Stimulated activated CD8-positive, alpha-beta memory T cell treated with anti-CD3 and anti-CD28 coated beads, Interleukin-15, amount 100 ng/mL, for 1 hour (primary cell): ENCODE measurements at regions not wholly inside any gene's neighbourhood (a gene's known extent, or its start where the extent isn't known, plus 50 kb on each side); places are given as distances from the start of the nearest gene placed in this dataset.

ENCODE experiments used
- DNase-seq: peaks from one replicate; pipeline ENCODE4 v3.0.0-alpha.2; 2020; ENCODE audit warnings: low read depth

DNA sequence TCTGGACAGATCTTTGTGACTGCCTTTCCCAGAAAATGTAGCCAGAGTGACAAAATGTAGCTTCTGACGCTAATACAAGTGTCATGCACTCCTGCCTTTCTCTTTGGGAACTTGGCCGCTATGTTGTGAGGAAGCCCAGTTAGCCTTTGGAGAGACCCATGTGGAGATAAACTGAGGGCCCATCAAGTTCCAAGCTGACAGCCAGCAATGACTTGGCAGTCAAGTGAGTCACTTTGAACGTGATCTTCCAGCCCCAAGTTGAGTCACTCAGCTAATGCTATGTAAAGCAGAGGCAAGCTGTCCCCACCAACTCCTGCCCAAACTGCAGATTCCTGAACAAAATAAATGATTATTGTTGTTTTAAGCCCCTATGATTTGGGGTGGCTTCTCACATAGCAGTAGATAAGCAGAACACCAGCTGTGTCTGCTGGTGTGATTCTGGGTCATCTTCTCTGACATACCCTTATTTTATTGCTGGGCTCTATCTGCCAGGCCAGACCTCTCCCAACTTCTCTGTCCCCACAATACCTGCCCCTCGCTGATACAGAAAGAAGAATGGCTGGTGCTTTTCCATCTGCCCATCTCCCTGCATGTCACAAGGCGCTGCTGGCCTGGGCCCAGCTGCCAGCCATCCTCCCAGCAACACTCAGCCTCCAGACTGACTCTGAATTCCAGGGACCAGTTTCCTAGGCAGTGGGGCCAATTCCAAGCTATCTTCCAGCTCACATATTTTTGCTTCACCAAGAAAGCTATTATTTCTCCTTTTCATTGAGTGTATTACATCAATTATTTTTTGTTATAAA is 274.8 kb downstream of the LRFN2 start:
- no peak for DNase-seq

DNA sequence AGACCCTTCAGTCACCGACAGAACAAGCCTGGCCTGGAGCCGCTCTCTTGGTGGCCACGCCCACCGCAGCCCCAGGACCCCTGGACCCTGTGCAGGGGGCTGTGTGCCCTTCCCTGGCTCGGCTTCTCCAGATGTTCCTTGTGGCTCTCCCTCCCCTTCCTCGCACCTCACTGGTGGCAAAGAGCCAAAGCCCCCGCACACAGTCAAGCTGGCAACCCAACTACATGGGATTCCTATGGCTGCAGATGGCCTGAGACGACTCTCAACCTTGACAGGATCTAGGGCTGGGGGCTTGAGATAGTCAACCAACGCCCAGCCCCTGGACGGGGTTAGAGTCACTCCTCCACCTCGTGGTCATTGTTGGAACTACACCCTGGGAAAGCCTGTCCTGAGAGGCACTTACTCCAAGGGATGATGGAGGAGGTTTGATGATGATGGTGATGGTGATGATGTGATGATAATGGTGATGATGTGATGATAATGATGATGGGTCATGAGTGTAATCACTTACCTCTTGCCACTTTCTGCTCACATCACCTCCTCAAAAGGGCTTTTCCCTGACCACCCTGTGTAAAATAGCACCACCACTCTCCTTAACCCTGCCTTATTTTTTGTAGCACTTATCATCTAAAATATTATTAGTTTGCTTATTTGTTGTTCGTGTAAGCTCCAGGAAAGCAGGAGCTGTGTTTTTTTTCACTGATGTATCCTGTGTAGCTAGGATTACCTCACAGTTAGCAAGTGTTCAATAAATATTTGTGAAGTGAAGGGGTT is 278.4 kb downstream of the LRFN2 start:
- DNase-seq, result peak; percentile 15

DNA sequence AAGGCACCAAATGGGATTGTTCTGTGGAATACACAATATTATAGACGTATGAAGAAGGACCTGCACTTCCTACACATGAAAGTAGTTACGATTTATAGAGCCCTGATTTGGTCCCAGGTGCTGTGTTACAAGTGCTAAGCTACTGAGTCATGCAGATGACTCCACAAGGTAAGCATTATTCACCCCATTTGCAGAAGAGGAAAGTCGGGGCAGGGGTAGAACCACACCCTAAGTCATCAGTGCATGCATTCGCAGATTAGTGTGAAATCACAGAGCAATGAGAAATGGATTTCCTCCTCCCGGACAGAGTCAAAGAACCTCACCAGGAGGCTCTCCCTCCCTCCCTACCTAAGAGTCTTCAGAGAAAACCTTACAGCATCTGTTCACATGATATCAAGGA is 279.5 kb downstream of the LRFN2 start:
- no peak for DNase-seq

DNA sequence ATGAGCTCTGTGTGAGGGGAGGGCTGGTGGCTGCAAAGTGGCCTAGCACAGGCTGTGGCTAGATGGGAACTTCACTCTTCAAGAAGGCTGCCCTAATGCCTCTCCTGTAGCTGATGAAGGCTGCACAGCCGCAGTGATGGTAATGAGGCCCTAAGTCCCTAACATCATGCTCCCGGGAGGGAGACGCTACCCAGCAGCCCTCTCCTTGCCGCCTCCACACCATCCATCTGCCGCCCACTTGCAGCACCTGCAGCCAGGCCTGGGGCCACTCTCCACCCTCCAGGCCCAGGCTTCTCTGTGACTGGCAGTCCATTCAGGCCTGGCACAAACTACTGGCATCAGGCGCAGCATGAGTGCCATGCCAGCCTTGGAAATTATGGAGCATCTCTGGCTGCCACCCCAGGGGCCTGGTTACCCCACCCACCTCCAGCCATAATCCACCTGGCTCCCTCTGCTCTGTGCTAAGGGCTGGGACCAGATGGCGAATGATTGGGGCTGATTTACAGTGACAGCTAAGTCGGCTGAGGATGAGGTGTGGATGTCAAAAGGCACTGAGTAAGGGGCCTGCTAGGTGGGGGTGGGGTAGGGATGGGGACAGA is 284.2 kb downstream of the LRFN2 start:
- DNase-seq, result no peak

DNA sequence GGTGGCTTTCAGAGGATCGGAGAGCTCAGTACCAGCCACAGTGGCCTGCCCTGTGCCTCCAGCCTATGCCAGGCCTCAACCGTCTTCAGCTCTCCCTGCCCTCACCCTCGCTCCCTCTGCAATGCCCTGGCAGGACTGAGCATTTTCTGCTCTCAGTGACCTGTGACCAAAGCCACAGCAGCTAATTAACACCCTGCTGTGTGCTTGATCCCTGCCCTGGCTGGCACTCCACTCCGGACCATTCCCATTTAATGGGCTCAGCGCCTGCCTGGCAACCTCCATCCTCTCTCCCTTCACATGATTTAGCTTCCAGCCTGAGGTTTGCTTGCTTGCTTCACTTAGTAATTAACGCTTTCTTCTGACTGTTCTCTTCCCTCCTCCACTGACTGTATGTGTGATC is 287.5 kb downstream of the LRFN2 start:
- no peak for DNase-seq

DNA sequence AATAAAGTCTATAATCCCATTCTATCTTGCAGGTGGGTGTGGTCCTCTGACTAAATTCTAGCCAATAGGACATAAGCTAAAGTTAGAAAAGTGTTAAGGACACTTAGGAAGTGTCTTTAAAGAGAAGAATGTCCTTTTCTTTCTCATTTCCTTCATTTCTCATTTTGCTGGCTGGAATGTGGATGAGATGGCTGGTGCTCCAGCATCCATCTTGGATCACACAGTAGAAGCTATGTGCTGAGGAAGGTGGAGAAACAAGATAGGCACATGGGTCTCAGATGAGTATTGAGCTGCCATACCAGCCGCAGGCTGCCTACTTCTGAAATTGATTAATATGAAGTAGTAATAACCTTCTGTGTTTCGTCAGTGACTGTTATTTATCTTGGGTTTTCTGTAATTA is 289.0 kb downstream of the LRFN2 start:
- DNase-seq, result no peak

DNA sequence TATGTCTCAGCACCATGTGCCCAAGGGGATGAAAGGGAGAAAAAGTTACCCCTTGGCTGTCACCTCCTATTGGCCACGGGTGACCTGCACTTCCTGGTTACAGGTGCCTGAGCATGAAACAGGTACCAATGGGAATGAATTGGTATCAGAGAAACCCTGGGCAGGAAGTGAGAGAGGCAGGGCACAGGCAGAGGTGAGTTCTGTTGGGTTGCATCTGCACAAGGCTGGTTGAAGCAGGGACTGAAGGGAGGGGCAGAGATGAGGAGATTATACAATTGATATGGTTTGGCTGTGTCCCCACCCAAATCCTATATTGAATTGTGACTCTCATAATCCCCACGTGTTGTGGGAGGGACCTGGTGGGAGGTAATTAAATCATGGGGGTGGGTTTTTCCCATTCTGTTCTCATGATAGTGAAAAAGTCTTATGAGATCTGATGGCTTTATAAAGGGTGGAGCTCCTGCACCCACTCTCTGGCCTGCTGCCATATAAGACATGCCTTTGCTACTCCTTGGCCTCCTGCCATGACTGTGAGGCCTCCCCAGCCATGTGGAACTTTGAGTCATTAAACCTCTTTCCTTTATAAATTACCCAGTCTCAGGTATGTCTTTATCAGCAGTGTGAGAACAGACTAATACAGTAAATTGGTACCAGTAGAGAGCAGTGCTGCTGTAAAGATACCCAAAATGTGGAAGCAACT is 291.8 kb downstream of the LRFN2 start:
- no peak for DNase-seq

DNA sequence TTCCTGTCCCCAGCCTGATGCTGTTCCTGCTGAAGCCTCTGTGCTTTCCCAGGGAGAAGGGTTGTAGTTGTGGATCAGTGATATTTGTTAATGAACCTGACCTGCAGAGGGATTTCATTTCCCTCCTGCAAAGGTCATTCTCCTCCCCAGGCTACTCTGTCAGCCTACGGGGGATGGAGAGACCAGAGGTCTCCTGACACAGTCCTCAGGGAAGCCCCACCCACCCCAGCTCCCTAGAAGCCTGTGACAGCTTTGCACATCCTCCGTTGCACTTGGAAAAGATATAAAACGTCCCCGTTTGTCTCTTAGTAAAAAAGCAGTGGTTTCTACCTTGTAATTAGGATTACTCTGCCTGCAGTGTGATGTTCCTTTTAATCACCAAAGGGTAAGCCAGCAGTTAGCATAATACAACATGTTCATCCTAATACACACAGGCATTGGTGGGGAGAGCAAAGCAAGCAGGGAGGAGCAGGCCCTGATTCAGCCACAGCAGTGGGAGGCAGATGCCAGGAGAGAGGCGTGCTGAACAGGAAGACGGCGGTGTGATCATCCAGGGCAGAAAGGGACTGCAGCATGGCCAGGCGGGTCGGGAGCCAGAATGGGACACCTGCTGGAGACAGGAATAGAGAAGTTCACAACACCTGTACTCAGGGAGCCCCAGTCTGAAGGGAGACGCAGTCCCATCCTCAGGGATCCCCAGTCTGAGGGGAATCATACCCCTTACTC is 293.5 kb downstream of the LRFN2 start:
- no peak for DNase-seq

DNA sequence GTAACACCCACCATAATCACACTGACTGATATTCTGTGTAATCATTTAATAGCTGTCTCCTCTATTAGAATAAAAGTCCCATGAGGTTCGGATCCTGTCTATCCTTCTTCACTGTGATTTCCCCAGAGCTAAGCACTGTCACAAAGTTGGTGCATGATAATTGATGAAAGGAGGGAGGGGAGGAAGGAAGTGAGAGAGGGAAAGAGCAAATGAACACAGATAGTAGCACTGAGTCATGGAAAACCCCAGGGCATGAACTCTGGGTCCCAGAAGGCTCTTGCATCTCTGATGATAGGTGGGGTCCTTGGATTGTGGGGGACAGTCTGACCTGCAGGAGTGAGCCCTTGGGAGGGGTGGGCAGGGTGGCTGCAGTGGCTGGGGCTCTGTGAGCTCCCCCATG is 294.1 kb downstream of the LRFN2 start:
- DNase-seq, result no peak

DNA sequence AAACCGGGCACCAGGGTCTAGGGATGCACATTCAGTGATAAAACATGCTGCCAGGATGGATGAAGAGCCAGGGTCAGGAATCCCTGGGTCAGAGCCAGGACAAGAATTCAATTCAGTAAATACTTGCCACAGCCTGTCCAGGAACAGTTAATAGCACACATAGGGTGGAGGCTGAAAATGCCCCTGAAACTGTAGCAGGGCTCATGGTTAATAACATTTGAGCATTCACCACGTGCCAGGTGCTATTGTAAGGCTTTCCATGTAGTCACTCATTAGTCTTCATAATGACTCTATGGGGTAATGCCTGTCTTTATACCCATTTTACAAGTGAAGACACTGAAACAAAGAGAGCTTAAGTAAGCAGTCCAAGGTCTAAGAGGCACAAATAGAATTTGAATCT is 296.3 kb downstream of the LRFN2 start:
- no peak for DNase-seq

DNA sequence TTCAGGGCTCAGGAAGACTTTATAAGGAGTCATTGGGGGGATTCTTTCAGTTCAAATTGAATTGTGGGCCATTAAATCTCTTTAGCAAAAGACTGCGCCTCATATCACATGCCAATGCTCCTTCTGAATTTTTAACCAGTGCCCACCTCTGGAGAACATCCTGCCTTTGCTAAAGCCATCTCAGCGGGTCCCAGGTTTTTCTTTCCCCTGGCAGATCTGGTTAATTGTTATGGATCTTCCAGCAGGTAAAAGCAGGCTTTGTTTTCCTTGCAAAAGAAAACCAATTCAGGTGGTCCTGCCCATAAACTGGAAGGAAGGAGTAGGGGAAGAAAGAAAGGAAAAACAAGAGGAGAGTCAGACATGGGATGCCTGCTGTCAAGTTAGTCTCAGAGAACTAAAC is 298.2 kb downstream of the LRFN2 start:
- DNase-seq, result no peak

DNA sequence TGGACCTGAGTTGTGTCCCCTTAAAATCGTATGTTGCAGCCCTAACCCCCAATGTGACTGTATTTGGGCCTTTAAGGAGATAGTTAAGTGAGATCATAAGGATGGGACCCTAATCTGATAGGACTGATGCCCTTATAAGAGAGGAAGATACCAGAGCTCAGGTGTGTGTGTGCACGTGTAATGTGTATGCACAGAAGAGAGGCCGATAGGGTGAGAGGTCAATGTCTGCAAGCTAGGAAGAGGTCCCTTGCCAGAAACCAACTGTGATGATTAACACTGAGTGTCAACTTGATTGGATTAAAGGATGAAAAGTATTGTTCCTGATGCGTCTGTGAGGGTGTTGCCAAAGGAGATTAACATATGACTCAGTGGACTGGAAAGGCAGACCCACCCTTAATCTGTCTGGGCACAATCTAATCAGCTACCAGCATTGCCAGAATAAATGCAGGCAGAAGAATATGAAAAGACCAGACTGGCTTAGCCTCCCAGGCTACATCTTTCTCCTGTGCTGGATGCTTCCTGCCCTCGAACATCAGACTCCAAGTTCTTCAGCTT is 299.8 kb downstream of the LRFN2 start:
- DNase-seq, result no peak

DNA sequence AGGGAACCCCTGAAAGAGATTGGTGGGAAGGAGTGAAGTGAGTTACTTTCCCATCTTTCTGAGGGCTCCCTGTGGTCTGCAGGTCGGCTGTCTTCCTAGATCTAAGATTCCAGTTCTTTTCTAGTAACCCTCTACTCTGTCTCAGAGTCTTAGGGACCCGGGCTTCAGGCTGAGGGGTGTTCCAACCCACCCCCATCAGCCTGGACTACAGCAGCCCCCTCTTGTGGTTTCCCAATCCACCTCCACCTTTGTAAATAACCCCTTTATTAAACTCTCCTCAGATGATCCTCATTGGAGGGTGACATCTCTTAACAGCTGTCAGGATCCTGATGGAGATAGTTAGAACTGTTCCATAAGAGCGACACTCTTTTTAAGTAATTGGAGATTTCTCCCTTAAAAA is 300.4 kb downstream of the LRFN2 start:
- DNase-seq, result no peak

DNA sequence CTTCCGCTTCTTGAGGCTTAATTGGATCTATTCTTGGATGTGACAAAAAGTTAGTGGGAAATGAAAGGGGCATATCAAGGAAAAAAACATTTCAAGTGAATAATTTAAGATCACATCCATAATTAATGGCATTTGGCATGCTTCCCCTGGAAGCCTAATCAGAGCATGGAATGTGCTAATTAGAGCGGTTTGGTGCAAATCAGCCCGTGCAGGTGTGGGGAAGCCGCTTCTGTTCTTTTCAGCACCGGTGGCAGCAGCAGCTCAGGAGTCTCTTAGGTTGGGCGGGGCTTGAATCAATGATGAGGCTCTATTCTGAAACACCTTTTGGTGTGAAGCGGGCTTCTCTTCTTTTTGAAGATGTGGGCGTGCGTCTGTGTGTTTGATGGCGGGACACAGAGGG is 301.2 kb downstream of the LRFN2 start:
- DNase-seq, result no peak

DNA sequence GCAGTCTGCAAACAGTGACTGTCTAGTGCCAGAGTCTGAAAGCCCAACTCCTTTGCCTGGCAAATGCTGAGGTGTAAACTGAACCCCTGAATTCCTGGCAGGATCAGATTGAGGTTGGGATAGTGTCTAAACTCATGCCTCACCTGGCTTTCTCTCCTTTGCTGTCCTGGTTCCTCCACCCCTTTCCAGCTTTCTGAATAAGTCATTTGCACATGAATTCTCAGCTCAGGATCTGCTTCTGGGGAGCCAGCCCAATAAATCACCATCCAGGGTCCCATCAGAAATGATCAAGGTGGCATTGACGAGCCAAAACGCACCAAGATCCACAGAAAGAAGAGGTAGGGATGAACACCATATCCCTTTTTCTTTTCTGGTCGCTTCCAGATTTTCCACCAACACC is 301.6 kb downstream of the LRFN2 start:
- DNase-seq, result no peak

DNA sequence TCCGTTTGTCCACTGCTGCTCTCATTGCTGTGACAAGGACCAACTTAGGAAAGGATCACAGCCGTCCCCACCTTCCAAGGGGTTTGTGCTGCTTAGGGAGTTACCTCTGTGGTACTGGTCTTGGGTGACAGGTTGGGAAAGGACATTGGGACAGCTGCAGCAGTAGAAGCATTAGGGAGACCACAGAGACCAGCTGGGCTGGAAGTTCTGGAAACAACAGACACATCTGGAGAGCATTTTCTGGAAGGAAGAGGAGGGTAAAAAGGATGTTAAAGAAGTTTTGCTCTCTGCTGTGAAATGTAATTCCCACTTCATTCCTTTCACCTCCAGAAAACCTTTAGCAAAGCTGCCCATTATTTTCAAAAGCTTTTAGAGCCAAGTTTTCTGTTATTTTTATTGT is 304.2 kb downstream of the LRFN2 start:
- no peak for DNase-seq

DNA sequence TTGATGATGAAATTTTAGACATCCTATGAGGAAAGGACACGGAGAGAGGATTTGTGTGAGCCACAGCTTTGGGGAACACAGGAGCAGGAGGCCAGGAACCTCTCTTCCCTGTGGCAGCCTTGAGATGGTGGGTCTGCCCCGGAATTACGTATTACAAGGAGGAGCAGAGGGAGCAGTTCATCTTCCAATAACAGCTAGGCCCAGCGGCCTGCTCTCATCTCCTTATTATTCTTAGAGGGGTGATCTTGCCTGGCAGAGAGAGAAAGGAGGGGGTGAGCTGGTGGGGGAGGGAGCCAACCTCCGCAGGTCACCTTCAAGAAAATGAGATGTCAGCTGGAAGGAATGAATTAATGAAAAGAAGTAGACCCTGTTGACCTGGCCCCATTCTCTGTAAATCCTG is 305.8 kb downstream of the LRFN2 start:
- no peak for DNase-seq

DNA sequence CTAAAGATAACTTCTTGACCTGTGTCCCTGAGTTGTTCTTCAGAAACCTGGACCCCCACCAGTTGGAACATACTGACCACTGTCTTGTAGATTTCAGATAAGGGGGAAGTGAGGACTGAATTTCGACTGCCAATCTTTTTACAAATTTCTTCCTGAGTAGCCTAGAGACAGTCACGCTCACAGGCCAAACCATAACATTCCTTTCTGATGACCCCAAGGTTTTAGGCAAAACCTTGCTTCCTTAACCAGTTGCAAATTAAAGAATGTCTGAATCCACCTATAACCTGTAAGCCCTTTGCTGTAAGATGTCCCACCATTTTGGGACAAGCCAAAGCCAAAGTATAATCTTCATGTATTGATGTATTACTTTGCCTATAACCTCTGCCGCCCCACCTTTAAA is 306.9 kb downstream of the LRFN2 start:
- DNase-seq, result no peak

DNA sequence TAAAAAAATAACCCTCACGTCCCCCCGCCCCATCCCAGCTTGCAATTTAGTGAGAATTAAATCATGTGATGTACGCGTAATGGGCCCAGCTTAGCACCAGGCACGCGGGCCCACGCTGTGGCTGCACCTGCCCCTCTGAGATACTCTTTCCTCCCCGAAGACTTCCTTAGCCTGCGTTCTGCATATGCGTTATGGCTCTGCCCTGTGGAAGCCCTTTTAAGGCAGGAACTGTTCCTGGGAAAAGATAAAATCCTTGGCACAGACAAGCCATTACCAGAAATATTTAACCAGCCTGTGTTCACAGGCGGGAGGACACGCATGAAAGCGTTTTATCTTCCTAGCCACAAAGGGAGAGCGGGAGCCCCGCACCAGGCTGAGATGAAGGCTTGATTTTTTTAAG is 311.0 kb downstream of the LRFN2 start:
- no peak for DNase-seq

DNA sequence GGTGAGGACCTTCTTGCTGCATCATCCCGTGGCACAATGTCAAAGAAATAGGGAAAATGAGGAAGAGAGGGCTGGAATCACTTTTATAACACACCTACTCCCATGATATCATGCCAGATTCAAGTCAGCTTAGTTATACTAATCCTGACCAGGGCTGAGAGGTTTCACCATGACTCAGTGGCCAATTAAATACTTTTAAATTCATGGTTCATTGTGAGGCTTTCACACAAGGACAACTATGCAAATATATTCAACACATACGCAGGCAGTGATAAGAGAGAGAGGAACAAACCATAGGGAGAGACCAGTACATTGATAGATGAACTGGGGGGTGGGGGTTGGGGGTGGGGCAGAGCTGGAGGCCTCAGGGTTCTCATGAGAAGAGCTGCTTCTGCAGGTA is 313.1 kb downstream of the LRFN2 start:
- DNase-seq, result no peak

DNA sequence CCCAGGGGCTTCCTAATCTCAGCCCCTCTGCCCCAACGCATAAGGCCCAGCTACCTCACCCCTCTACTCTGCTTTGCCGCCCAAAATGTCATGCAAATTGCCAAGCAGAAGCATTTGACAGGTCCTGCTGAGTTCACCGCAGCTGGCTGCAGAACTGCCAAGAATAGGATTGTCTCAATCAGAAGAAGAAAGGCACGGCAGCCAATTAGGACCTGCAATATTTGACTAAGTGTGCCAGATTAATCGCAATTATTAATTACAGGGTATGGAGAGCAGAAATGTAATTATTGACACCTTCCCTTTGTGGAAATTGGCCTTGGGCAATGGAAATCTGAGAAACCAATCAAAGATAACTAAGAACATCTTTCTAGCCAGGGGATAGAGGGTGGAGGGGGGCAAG is 318.6 kb downstream of the LRFN2 start:
- no peak for DNase-seq

DNA sequence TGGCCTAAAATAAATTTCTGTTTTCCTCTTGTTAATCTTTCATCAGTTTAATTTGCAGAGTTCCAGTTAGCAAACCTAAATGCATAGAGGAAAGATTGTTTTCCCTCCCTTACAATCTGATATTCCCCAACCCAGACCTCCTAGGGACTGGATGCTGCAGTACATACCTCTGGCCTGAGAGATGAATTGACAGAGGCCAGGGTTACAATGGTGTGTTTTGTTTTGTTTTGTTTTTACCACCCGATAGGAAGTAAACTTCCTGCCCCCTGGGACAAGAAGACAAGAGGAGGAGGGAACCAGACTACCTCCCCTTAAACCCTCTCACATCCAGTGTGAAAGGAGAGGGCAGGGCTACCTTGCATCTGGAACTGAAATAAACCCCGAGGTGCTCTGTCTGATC is 319.0 kb downstream of the LRFN2 start:
- DNase-seq, result no peak
